ENCODE measurements at regions not wholly inside any gene's neighbourhood (a gene's known extent, or its start where the extent isn't known, plus 50 kb on each side); places are given as distances from the start of the nearest gene placed in this dataset.
"Not testable (repeated sequence)": the region's sequence is repeated elsewhere in the genome, so short reads cannot be mapped to it uniquely, and the experiment has no call there.

DNA sequence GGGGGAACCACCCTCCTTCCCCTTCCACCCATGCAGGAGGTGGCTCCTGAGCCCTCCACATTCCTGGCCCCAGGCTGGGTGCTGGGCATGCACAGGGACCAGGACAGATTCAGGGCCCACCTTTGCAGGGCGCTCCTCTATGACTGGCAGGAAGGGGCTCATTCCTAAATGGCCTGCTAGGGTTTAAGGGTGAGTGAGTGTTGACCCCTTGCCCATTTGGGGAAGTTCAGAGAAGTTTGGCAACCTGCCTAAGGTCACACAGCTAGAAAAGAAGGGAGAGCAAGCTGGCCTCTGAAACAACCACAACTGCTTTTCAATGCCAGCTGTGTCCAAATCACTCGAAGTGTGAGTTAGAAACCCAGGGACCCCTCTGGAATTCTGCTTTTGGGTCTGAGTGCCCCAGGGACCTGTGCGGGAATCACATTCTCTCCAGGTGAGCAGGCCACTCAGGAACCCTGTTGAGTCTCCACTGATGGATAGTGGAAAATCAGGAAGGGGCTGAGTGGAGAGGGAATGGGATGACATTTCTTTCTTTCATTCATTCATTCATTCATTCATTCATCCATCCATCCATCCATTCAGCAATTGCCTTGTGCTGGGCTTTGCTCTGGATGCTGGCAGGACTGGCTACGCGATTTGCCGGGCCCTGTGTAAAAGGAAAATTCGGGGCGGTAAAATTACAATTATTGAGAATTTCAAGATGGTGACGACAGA lies 191.9 kb downstream of the C9orf50 start:
- no peak for DNase-seq

DNA sequence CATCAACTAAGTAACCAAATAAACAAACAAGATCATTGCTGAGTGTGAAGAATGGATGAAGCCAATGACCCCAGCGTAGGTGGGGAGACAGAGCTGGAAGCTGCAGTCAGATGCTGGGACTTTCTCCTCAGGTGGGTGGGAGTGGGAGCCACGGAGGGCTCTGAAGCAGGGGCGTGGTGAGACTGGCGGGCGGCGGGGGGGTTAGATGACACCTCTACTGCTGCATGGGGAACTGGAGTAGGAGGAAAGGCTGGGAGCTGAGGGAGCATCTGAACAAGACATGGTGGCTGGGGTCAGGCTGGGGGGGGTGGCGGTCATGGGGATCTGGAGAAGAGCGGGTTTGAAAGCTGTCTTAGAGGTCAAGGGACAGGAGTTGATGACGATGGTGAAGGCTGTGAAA lies 193.8 kb downstream of the C9orf50 start:
- DNase-seq: no peak

DNA sequence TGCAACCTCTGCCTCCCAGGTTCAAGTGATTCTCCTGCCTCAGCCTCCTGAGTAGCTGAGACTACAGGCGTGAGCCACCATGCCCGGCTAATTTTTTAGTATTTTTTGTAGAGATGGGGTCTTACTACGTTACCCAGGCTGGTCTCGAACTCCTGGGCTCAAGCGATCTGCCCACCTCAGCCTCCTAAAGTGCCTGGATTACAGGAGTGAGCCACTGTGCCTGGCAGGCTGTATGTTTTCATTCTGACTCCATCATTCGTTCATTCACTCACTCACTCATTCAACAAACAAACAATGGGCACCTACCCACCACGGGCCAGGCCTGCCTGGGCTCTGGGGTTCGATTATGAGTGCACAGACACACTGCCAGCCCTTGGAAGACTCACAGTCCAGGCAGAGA lies 197.1 kb downstream of the C9orf50 start:
- not testable (repeated sequence) for DNase-seq

DNA sequence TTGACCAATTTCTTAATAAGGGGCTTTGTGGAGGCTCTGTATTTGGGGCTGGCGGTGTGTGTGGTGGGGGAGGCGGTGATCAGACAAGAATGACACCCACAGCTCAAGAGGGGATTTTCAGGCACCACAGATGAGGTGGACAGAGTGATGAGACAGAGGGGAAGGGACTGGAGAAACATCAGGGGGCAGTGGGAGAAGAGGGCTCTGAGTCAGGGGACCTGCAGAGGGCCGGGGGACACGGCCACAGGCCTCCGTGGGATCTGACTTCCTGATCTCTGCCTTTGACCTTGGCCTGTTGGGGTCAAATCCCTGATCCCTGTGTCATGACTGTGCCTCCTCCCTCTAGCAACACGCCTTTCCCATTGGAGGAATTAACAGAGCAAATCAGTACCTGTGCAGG lies 197.7 kb downstream of the C9orf50 start:
- no peak for DNase-seq

DNA sequence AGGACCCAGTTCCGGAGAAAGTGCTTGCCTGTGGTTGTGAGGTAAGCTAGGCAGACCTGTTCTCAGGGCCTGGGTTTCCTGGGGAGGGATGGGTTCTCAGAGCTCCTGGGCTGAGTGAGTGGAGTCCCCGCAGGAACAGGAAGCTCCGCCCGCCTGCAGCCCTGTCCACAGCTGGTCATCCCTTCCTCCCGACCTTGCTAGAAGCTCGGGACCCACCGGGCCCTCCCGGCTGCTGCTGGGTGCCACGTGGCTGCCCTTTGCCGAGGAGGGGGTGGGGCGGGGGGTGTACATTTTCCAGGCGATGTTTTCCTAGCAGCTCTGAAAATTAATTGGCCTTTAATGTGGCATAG lies 198.1 kb downstream of the C9orf50 start:
- no peak for DNase-seq

DNA sequence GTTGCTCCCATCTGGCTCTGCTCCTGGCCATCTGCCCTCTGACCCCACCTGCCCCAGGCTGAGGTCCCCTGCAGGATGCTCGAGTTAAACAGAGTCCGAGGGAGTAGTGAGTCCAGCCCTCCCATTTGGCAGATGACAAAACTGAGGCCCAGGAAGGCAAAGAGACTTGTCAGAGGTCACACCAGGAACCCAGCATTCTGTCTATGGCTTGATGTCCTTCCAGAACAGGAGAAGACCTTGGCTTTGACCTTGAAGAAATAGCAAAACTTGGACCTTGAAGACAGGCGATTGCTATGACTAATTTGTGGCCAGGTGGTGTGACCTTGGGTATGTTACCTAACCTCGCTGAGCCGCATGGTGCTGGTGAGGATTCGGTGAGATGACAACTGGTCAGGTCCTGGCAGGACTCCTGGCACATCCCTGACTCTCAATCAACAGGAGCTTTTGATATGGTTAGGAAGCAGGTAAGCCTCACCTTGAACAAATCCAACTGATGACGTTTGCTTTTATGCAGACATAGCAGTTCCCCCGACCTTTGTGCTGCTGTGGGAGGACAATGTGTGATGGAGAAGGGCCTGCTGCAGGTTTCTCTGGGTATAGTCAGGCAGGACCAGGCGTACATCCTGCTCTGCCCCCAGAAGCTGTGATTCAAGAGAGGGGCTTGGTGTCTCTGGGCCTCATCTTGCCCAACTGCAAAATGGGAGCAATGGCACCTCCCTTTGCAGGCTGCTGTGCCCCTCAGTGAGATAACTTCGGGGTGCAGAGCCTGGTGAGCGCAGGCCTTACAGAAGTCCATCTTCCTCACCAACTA lies 198.7 kb downstream of the C9orf50 start:
- DNase-seq: no peak

DNA sequence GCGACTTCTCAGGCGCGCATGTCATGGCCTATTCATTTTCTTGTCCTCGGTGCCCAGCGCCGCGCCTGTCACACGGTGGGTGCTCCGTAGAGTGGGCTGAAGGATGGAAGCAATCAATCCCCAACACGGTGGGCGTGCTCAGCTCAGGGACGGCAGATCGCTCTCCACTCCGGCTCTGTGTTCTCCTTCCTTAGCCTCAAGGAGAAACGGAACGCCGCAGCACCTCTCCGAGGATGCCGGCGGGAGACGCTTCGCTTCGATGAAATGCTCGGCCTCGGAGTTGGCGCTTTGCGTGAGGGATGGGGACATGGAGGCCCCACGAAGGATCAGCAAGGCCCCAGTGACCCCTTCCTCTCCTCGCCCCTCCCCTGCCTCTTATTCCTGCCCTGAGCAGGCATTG lies 199.5 kb downstream of the C9orf50 start:
- no peak for DNase-seq

DNA sequence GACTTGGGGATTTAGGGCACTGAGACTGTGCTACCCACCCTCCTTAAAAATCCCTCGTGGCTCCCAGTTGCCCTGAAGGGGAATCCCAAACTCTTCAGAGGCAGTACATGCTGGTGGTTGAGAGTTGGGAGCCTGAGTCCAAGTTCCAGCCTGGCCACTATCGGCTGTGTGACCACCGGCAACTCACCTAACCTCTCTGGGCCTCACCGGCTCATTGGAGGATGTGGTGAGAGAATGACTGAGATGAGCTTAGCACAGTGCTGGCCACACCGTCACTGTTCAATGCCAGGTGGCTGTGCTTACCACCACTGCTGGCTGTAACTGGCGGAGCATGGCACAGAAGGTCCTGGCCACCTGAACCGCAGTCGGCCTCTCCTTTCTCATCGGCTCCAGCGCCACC lies 200.2 kb downstream of the C9orf50 start:
- no peak for DNase-seq

DNA sequence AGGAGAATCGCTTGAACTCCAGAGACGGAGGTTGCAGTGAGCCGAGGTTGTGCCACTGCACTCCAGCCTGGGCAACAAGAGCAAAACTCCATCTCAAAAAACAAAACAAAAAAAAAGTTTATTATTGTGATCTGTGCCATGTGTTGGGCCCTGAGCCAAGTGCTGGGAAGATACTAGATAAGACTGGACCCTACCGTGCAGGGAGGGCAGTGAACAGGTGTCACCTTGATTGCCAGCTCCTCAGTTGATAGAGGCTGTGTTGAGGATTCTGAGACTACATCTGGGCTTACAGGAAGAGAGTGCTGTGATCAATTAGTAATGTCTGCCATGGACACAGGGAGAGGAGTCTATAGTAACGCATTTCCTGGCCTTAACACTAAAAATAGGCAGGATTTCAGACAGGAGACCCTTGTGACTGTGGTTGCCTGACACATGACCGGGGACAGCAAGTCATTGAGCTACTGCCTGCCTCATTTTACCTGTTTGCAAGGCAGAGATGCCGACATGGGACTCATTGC lies 201.5 kb downstream of the C9orf50 start:
- no peak for DNase-seq

DNA sequence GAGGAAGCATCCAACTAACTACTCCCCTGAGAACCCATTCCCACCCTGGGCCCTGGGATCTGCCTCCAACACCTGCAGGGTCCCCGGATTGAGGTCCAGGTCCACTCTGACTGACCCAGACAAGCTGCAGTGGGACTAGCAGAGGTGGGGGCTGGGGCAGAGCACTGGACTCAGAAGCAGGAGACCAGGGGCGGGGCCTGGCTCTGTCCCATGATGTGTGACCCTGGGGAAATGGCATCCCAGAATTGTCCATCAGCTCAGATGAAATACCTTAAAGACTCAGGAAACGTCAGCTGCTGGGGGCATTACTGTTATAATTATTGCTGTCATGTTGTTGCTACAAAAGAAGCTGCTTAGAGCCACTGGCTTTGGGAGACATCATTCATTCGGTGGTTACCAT lies 202.4 kb downstream of the C9orf50 start:
- no peak for DNase-seq

DNA sequence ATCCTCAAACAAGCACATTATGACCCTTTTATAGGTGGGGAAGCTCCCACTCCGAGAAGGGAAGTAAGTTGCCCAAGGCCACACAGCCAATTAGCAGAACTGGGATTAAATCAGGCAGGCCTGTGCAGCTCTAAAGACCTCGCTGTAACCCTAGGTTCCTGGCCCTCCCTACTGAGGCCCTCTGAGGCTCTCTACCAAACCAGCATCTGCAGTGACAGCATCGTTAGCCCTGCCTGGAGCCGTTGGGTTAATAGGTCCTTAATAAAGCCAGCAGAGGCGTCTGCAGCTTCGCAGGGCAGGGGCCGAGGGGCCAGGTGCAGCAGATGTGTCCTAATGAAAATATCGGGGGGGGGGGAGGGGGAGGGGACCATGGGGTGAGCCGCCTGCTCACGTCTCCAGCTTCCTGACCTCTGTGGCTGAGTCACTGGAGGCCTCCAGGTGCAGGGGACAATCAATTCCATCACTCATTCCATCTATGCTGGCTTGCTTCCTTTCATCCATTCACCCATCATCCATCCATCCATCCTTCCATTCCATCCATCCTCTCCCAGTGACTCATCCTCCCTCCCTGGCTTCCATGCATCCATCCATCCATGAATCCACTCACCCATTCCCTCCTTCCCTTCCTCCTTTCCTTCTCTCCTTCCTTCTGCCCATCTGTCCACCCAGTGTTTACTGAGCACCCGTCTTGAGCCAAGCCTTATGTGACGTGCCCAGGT lies 203.9 kb downstream of the C9orf50 start:
- no peak for DNase-seq

DNA sequence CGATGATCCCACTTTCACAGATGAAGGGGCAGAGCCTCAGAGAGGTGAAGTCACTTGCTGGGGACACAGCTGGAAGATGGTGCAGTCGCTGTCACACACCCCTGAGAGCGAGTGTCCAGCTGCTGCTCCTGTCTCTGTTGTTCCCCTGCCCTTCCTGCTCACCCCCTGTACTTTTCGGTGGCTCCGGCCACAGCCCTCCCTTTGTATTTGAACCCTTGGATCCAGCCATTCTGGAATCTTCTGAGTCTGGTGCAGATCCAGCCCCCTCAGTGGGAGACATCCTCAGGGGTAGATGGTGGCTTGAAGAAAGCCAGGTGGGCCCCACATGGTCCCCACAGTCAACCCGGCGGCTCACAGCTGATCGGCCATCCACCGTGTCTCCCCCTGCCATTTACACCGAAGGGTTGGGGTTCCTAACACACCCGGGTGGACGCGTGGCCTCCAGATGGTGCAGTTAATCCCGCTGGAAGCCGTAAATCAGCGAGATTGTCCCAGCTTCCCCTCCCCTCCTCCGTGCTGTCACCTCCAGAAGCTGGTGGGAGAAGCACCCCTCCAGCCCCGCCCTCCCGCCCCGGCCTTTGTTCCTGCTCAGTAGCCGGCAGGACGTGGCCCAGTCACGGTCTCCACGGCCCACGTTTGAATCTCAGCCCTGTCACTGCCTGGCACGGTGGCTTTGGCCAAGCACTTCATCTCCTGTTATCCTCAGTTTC lies 204.8 kb downstream of the C9orf50 start:
- no peak for DNase-seq

DNA sequence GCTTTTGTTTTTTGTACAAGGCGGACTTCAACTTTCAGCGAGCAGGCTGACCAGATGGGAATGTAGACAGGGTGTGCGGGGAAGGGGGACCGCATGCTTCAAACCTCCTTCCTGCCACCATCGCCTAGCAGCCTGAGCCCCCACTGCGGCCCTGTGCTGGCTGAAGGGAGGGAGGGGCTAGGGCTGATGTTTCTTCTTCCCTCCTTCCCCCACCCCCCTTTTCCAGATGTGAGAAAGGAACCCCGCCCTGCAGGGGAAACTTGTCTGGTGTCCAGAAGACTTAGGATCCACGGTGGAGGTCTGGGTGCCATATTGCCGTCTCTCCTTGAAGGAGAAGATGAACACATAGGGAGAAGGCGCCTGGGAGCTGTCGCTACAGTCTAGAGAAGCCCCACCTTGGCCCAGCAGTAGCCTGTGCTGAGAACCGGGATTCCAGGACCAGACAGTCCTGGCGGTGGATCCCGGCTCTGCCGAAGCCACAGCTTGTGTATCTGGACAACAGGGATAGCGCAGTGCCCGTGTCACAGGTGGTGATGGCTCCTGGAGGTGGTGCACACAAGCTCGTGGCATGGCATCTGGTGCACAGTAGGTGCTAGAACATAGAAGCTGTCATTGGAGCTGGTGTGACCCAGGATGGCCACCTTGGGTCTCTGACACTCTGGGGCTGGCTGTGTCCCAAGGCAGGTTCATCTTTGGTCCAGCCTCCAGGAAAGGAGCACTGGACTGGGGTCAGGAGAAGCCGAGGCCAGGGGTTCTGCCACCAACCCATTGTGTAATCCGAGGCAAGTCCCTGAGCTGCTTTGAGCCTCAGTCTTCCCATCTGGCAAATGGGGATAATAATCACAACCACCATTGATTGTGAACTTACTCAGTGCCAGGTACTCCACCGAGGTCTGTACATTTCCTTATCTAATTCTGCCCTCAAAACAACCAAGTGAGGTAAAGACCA lies 205.6 kb downstream of the C9orf50 start:
- DNase-seq: no peak

DNA sequence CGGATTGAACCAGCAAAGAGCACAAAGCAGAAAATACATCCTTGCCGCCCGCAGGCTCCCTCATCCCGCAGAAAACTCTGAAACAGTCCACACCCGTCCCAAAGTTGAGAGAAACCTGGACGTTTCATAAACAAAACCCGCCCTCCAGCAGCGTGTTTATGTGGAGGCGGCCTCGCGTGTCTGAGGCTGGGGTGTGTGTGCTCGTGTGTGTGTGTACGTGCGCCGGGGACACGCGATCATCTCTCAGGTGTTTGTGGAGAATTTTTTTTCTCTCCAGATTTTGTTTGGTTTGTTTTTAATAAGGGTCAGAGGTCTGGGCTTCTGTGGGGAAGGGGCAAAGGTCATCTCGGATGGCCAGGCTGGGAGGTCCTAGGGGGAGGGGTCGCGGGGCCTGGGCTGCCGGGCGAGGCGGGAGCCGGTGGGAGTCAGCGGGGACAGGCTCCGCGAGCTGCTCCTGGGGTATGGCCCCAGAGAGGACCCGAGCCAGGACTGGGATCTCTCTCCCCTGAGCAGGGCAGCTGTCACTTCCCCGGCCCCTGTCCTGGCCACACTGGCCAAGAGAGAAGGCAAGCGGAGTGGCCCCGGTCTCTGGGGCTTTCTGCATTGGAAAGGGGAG lies 206.4 kb downstream of the C9orf50 start:
- DNase-seq: no peak

DNA sequence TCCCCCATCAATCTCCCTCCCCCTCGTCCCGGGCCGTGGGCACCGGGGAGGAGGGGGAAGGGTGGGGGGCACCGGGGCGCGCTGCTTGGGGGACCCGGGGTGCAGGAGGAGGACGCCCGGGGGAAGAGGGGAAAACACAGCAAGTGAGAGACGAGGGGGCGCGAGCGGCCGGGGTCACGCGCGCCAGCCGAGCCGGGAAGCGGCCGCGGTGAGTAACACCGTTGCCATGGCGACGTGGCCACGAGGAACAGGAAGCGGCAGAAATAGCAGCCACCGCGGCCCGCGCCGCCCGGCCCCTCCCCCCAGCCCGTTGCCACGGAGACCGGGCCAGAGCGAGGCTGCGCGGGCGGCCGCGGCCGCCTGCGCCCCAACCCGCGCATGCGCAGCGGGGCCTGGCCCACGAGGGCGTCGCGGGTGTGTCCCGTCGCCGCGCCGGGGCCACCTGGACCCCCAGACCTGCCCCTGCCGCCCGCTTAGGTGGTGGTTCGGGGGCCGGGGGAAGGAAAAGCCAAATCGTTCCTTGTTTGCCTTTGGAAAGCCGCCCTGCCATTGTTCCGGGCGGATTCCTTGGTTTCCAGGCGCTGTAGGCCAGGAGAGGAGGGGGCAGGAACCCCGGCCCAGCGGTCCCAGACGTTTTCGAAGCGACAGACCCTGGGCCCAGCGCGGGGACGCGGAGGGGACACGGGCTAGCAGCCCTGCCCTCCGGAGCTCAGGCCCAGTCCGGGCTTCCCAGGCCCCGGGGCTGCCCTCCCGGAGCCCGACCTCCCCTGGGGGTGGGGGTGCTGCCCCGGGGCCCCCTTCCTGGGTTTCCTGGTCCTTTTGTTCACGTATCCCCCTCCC lies 207.1 kb downstream of the C9orf50 start:
- DNase-seq: peak; percentile 97

DNA sequence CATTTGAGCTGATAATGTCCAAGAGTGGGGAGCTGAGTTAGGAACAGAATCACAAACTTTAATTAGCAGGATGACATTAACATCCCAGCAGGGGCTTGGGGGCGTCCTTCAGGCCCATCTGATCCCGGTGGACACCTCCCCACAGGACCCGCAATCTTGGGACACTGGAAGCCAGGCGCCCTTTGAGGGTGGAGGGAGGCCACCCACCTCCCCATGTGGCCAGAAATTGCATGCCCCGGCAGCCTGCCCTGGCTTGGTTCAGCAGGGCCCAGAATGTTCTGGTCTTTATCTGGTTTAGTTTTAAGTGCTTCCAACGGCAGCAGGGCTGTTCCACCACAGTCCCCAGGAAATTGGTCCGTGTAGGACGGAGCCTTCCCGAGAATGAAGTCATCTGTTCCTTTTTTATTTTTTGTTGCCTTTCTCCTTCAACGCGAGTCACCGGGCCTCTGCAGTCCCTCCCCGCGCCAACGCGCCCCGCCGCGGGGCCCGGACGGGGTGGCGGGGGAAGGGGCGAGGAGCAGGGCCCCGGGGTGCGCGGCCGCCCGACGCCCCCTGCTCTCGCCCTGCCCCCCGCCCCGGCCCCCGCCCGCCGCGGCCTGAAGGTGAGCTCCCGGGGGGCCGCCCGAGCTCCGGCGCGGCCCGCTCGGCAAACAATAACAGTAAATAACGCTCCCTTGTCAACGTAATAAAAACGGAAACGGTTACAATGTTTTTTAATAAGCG lies 207.9 kb downstream of the C9orf50 start:
- DNase-seq: no peak

DNA sequence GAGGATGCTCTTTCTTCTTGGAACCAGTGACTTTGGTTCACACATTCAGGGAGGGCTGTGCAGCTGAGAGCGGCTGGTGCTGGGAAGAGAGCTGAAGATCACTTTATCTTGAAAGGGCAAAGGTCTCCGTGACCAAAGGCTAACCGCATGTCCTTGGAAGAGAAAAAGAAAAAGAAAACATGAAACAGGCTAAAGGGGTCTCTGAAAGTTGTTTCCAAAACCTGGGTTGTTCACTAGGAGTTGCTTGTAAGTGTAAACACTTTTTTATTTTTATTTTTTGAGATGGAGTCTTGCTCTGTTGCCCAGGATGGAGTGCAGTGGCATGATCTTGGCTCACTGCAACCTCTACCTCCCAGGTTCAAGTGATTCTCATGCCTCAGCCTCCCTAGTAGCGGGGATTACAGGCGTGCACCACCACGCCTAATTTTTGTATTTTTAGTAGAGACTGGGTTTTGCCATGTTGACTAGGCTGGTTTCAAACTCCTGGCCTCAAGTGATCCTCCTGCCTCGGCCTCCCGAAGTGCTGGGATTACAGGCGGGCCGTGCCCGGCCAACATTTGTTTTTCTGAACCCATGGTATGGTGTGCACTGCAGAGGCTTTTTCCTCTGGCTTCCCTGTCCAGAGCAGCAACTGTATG lies 208.6 kb downstream of the C9orf50 start:
- not testable (repeated sequence) for DNase-seq

DNA sequence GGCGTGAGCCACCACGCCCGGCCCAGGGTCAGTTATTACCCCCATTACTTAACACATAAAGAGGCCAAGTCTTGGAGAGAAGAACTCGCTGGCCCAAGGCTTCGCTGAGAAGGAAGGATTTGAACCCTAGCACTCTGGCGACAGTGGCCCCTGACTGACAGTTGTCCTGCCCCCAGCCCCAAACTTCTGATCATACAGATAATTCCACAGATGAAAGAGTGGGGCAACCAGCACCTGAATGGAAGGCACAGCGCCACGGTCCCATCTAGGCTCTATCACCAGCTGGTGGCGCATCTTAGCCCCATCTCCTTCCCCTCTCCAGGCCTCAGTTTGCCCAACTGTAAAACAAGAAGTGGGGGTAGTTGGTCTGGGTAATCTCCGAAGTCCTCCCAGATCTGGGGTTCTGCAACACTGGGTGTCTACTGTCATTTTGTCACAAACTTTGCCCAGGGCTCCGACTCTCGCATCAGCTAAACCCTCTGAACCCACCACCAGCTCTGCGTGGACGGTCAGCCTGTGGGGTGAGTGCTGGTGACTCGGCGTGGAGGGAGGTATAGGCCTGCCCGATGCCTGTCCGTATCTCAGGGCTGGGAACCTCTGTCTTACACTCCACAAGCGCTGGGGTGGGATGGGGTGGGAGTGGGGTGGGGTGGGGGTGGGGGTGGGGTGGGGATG lies 209.3 kb downstream of the C9orf50 start:
- no peak for DNase-seq

DNA sequence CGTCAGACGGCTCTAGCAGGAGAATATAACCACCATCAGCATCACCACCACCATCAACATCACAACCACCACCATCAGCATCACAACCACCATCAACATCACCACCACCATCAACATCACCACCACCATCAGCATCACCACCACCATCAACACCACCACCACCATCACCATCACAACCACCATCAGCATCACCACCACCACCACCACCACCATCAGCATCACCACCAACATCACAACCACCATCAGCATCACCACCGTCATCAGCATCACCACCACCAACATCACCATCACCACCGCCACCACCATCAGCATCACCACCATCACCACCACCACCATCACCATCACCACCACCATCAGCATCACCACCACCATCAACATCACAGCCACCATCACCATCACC lies 210.7 kb downstream of the C9orf50 start:
- DNase-seq: no peak

Data from activated gamma-delta T cell (primary cell).